Stromal cell of bone marrow (primary cell): ENCODE measurements at regions not wholly inside any gene's neighbourhood (a gene's known extent, or its start where the extent isn't known, plus 50 kb on each side); places are given as distances from the start of the nearest gene placed in this dataset.
A peak's percentile ranks its signal among the peaks of the same experiment; 100 is the strongest.

Experiments used
- DNase-seq: peaks from one replicate; pipeline ENCODE4 v3.0.0-alpha.2; 2012; ENCODE audit warnings: low read depth

- DNase-seq: no peak
Observed at GRCh38 chr10:78742406-78742729, 326.4 kb upstream of the ZMIZ1 start.

GRCh38 chr10:78742730-78743615, 325.8 kb upstream of the ZMIZ1 start:
- DNase-seq: no peak

- no peak for DNase-seq
Observed at GRCh38 chr10:78744056-78744455, 324.7 kb upstream of the ZMIZ1 start.

GRCh38 chr10:78744491-78745090, 324.2 kb upstream of the ZMIZ1 start:
- no peak for DNase-seq

- DNase-seq: no peak
Observed at GRCh38 chr10:78745441-78745840, 323.3 kb upstream of the ZMIZ1 start.

- no peak for DNase-seq
Observed at GRCh38 chr10:78746155-78746763, 322.5 kb upstream of the ZMIZ1 start.

GRCh38 chr10:78747401-78748234, 321.1 kb upstream of the ZMIZ1 start:
- no peak for DNase-seq

GRCh38 chr10:78748235-78748533, 320.6 kb upstream of the ZMIZ1 start:
- DNase-seq: no peak

GRCh38 chr10:78749200-78749599, 319.6 kb upstream of the ZMIZ1 start:
- DNase-seq: no peak

- DNase-seq: no peak
Observed at GRCh38 chr10:78749898-78750297, 318.9 kb upstream of the ZMIZ1 start.

GRCh38 chr10:78750418-78750817, 318.3 kb upstream of the ZMIZ1 start:
- no peak for DNase-seq

GRCh38 chr10:78751716-78752115, 317.1 kb upstream of the ZMIZ1 start:
- DNase-seq: no peak

- DNase-seq: no peak
Observed at GRCh38 chr10:78752221-78752620, 316.5 kb upstream of the ZMIZ1 start.

GRCh38 chr10:78752708-78753107, 316.1 kb upstream of the ZMIZ1 start:
- no peak for DNase-seq

- peak; percentile 69 for DNase-seq
Observed at GRCh38 chr10:78754269-78755062, 314.3 kb upstream of the ZMIZ1 start.

- DNase-seq: no peak
Observed at GRCh38 chr10:78755063-78755701, 313.6 kb upstream of the ZMIZ1 start.

GRCh38 chr10:78755877-78756455, 312.8 kb upstream of the ZMIZ1 start:
- no peak for DNase-seq

GRCh38 chr10:78756604-78757343, 312.0 kb upstream of the ZMIZ1 start:
- peak; percentile 96 for DNase-seq

GRCh38 chr10:78757344-78757925, 311.3 kb upstream of the ZMIZ1 start:
- DNase-seq: no peak

- DNase-seq: no peak
Observed at GRCh38 chr10:78758176-78758575, 310.6 kb upstream of the ZMIZ1 start.
